Kidney epithelial cell (primary cell): ENCODE measurements at regions not wholly inside any gene's neighbourhood (a gene's known extent, or its start where the extent isn't known, plus 50 kb on each side); places are given as distances from the start of the nearest gene placed in this dataset.

Source experiments
- DNase-seq: peaks from one replicate; pipeline ENCODE4 v3.0.0-alpha.2; 2010; ENCODE audit warnings: low read depth
- H3K27me3 ChIP-seq: 2 replicates; pipeline ENCODE4 v1.6.0; 2011; ENCODE audit warnings: low read length; ENCODE audit not compliant: control insufficient read depth, insufficient read depth
- H3K36me3 ChIP-seq: 2 replicates; pipeline ENCODE4 v1.5.1; 2011; ENCODE audit warnings: low read length; ENCODE audit not compliant: control insufficient read depth, insufficient read depth
- H3K4me3 ChIP-seq: 2 replicates; pipeline ENCODE4 v1.5.1; 2011; ENCODE audit warnings: low read depth, mild to moderate bottlenecking, control low read depth, low read length
- CTCF ChIP-seq: IDR thresholded peaks from 2 replicates; pipeline ENCODE4 v1.5.1; 2011; ENCODE audit warnings: mild to moderate bottlenecking, moderate library complexity, low read length, control low read depth, inconsistent platforms; ENCODE audit not compliant: insufficient read depth, poor library complexity, severe bottlenecking

- TF ChIP-seq CTCF: no peak
- no peaks in the 10 kb centered on the region for H3K27me3 ChIP-seq
- no peak overlapping the region for H3K4me3 ChIP-seq
- DNase-seq: no peak
- H3K36me3 ChIP-seq: no peaks in the 10 kb centered on the region
Measured at GRCh38 chr4:20591571-20591970, 108.7 kb upstream of the PACRGL start.

- no peak for TF ChIP-seq CTCF
Measured at GRCh38 chr4:20592013-20592412, 108.2 kb upstream of the PACRGL start.

GRCh38 chr4:20592663-20593062 lies 107.6 kb upstream of the PACRGL start:
- DNase-seq: no peak
- Histone ChIP-seq H3K36me3 (no peaks in the 10 kb centered on the region), H3K4me3 (no peak overlapping the region), H3K27me3 (no peaks in the 10 kb centered on the region)
- no peak for TF ChIP-seq CTCF

More at GRCh38 chr4:20592013-20592412, 108.2 kb upstream of the PACRGL start:
- H3K4me3 ChIP-seq: no peak overlapping the region
- H3K36me3 ChIP-seq: no peaks in the 10 kb centered on the region
- DNase-seq: no peak
- no peaks in the 10 kb centered on the region for H3K27me3 ChIP-seq

- DNase-seq: no peak
- TF ChIP-seq CTCF: no peak
- Histone ChIP-seq H3K27me3 (no peaks in the 10 kb centered on the region), H3K36me3 (no peaks in the 10 kb centered on the region), H3K4me3 (no peak overlapping the region)
Measured at GRCh38 chr4:20598626-20599025, 101.6 kb upstream of the PACRGL start.

GRCh38 chr4:20603671-20604313 lies 96.5 kb upstream of the PACRGL start:
- no peaks in the 10 kb centered on the region for H3K27me3 ChIP-seq
- no peak for DNase-seq

More at GRCh38 chr4:20603671-20604313, 96.5 kb upstream of the PACRGL start:
- no peak for TF ChIP-seq CTCF
- Histone ChIP-seq H3K4me3 (no peak overlapping the region), H3K36me3 (no peaks in the 10 kb centered on the region)
